ENCODE measurements at regions not wholly inside any gene's neighbourhood (a gene's known extent, or its start where the extent isn't known, plus 50 kb on each side); places are given as distances from the start of the nearest gene placed in this dataset.
"Not testable (repeated sequence)": the region's sequence is repeated elsewhere in the genome, so short reads cannot be mapped to it uniquely, and the experiment has no call there.

- DNase-seq, result no peak
These were observed 327.7 kb downstream of the SUCLG1 start for GRCh38 chr2:84131278-84131830.

- DNase-seq, result no peak
These were observed 330.1 kb downstream of the SUCLG1 start for GRCh38 chr2:84129018-84129417.

- not testable (repeated sequence) for DNase-seq
These were observed 331.3 kb downstream of the SUCLG1 start for GRCh38 chr2:84127812-84128211.

GRCh38 chr2:84126530-84126929 lies 332.6 kb downstream of the SUCLG1 start:
- DNase-seq, result no peak

GRCh38 chr2:84126084-84126483 lies 333.0 kb downstream of the SUCLG1 start:
- DNase-seq, result no peak

GRCh38 chr2:84116143-84116542 lies 342.9 kb downstream of the SUCLG1 start:
- DNase-seq, result no peak

- DNase-seq, result no peak
These were observed 343.8 kb downstream of the SUCLG1 start for GRCh38 chr2:84115173-84115857.

- DNase-seq, result not testable (repeated sequence)
These were observed 355.1 kb downstream of the SUCLG1 start for GRCh38 chr2:84103816-84104527.

- no peak for DNase-seq
These were observed 356.8 kb downstream of the SUCLG1 start for GRCh38 chr2:84102274-84102673.

- DNase-seq, result no peak
These were observed 370.4 kb downstream of the SUCLG1 start for GRCh38 chr2:84088656-84089055.

GRCh38 chr2:84085562-84085961 lies 373.5 kb downstream of the SUCLG1 start:
- no peak for DNase-seq

GRCh38 chr2:84084856-84085255 lies 374.2 kb downstream of the SUCLG1 start:
- no peak for DNase-seq

- no peak for DNase-seq
These were observed 375.1 kb downstream of the SUCLG1 start for GRCh38 chr2:84083984-84084383.

- DNase-seq, result no peak
These were observed 380.6 kb downstream of the SUCLG1 start for GRCh38 chr2:84078471-84078870.

- no peak for DNase-seq
These were observed 381.6 kb downstream of the SUCLG1 start for GRCh38 chr2:84077496-84077895.

- DNase-seq, result no peak
These were observed 388.0 kb downstream of the SUCLG1 start for GRCh38 chr2:84071050-84071449.

- no peak for DNase-seq
These were observed 393.2 kb downstream of the SUCLG1 start for GRCh38 chr2:84065857-84066256.

GRCh38 chr2:84057917-84058560 lies 401.0 kb downstream of the SUCLG1 start:
- DNase-seq, result no peak

- no peak for DNase-seq
These were observed 403.3 kb downstream of the SUCLG1 start for GRCh38 chr2:84055816-84056215.

GRCh38 chr2:84054577-84054976 lies 404.5 kb downstream of the SUCLG1 start:
- DNase-seq, result not testable (repeated sequence)

GRCh38 chr2:84052913-84053312 lies 406.2 kb downstream of the SUCLG1 start:
- no peak for DNase-seq

- no peak for DNase-seq
These were observed 407.0 kb downstream of the SUCLG1 start for GRCh38 chr2:84052043-84052442.

GRCh38 chr2:84048964-84049363 lies 410.1 kb downstream of the SUCLG1 start:
- no peak for DNase-seq

GRCh38 chr2:84041506-84041905 lies 417.6 kb downstream of the SUCLG1 start:
- DNase-seq, result no peak
